K562 (cell line): ENCODE measurements at regions not wholly inside any gene's neighbourhood (a gene's known extent, or its start where the extent isn't known, plus 50 kb on each side); places are given as distances from the start of the nearest gene placed in this dataset.

Source experiments
- ATAC-seq: fragments of 200-7000 bp; cut with Tn5 transposase; 3 replicates; pipeline ENCODE4 v1.9.1; 2020; ENCODE audit warnings: moderate library complexity
- BruUV-seq: library from RNA; stranded (reverse); fragments of 400-500 nt; replicated peaks from 2 replicates; lab custom pipeline; 2021; lab: Mats Ljungman, UMichigan
- CTCF ChIA-PET: fragments of 300-600 bp; formaldehyde crosslinking; extraction: SDS; loops from one replicate; lab custom pipeline; 2021; ENCODE audit warnings: low intra/inter-chr PET ratio; lab: Yijun Ruan, JAX
- POLR2A ChIA-PET: fragments of 300-600, 350-650 bp; sonication (Branson Sonifier 250); formaldehyde crosslinking; extraction: SDS; loops from one replicate; lab custom pipeline; 2021; ENCODE audit warnings: antibody characterized with exemption, inconsistent platforms; lab: Yijun Ruan, JAX
- DNase-seq, 4 experiments: peaks; one replicate each; pipeline versions ENCODE4 v3.0.0 to v3.0.0-alpha.2; 2011 to 2018; ENCODE audit warnings: low spot score in 3 of 4, mixed read lengths in 3 of 4; ENCODE audit errors: extremely low read depth in 1 of 4
- FAIRE-seq: peaks from 2 replicates; lab custom pipeline; 2011; peaks lifted over from hg19 to GRCh38; lab: Jason Lieb, UNC
- H2AFZ ChIP-seq: 2 replicates; pipeline ENCODE4 v1.6.0; 2011; ENCODE audit warnings: low read depth, low read length, control low read depth, inconsistent platforms
- H3K27ac ChIP-seq: fragments of 200-600 bp; 3 replicates; pipeline ENCODE4 v1.8.0; 2011; ENCODE audit warnings: low read depth, mild to moderate bottlenecking, control low read depth, inconsistent platforms, low read length, moderate library complexity, mixed read lengths; ENCODE audit errors: extremely low read depth
- H3K27me3 ChIP-seq, 2 experiments: fragments of 300-600 bp in 1 of 2; 2 replicates in 1 of 2; 3 replicates in 1 of 2; pipeline versions ENCODE4 v1.6.0 to v1.8.0; 2011; ENCODE audit warnings: inconsistent platforms in 2 of 2, low read length in 2 of 2, mild to moderate bottlenecking in 1 of 2, mixed read lengths in 1 of 2, moderate library complexity in 1 of 2; ENCODE audit not compliant: control insufficient read depth in 2 of 2, insufficient read depth in 2 of 2
- H3K36me3 ChIP-seq: fragments of 300-600 bp; 3 replicates; pipeline ENCODE4 v1.8.0; 2011; ENCODE audit warnings: mild to moderate bottlenecking, low read length, inconsistent platforms; ENCODE audit not compliant: control insufficient read depth, insufficient read depth
- H3K4me1 ChIP-seq, 2 experiments: fragments of 200-600 bp in 1 of 2; replicated peaks in 1 of 2; 2 replicates in 1 of 2; 3 replicates in 1 of 2; pipeline versions ENCODE4 v1.5.1 to v1.8.0; 2011; ENCODE audit warnings: inconsistent platforms in 2 of 2, low read length in 2 of 2, mild to moderate bottlenecking in 1 of 2, mixed read lengths in 1 of 2, moderate library complexity in 1 of 2; ENCODE audit not compliant: control insufficient read depth in 2 of 2, insufficient read depth in 2 of 2
- H3K4me2 ChIP-seq: 2 replicates; pipeline ENCODE4 v1.6.1; 2011; ENCODE audit warnings: low read length, control low read depth, inconsistent platforms, mixed read lengths; ENCODE audit not compliant: insufficient read depth
- H3K4me3 ChIP-seq: fragments of 200-600 bp; sonication (generic), shearing (Covaris generic); 2 replicates; pipeline ENCODE4 v1.5.1; 2016; ENCODE audit warnings: control low read depth, inconsistent platforms
- H3K79me2 ChIP-seq: fragments of 200-600 bp; 3 replicates; pipeline ENCODE4 v1.8.0; 2011; ENCODE audit warnings: low read length, inconsistent platforms; ENCODE audit not compliant: control insufficient read depth, insufficient read depth
- H3K9ac ChIP-seq, 2 experiments: 2 replicates each; pipeline versions ENCODE4 v1.6.0 to v1.6.1; 2011; ENCODE audit warnings: low read depth in 2 of 2, low read length in 2 of 2, control low read depth in 1 of 2, inconsistent platforms in 1 of 2, mild to moderate bottlenecking in 1 of 2, mixed read lengths in 1 of 2; ENCODE audit not compliant: insufficient read depth in 1 of 2
- H3K9me1 ChIP-seq: one replicate; pipeline ENCODE4 v1.6.0; 2011; ENCODE audit warnings: inconsistent platforms, mild to moderate bottlenecking, low read length, moderate library complexity; ENCODE audit not compliant: control insufficient read depth, insufficient read depth
- H3K9me3 ChIP-seq: replicated peaks from 2 replicates; pipeline ENCODE4 v1.5.1; 2011; ENCODE audit warnings: low read depth, low read length, inconsistent platforms; ENCODE audit not compliant: control insufficient read depth, insufficient read depth
- H4K20me1 ChIP-seq: replicated peaks from 2 replicates; pipeline ENCODE4 v1.6.1; 2011; ENCODE audit warnings: low read length, inconsistent platforms, mixed read lengths; ENCODE audit not compliant: control insufficient read depth, insufficient read depth
- ARID1B ChIP-seq: fragments of 450-650 bp; IDR thresholded peaks from 2 replicates; pipeline ENCODE4 v1.6.1; 2016; ENCODE audit warnings: antibody characterized with exemption, mild to moderate bottlenecking, inconsistent platforms
- CBX3 ChIP-seq, 2 experiments: IDR thresholded peaks; 1 replicate in 1 of 2; 2 replicates in 1 of 2; pipeline ENCODE4 v1.6.1; 2012; ENCODE audit warnings: inconsistent platforms in 2 of 2, low read length in 2 of 2, borderline replicate concordance in 1 of 2, control low read depth in 1 of 2
- CHAMP1 ChIP-seq: fragments of 450-650 bp; IDR thresholded peaks from 2 replicates; pipeline ENCODE4 v1.6.1; 2016; ENCODE audit warnings: mild to moderate bottlenecking
- COPS2 ChIP-seq: fragments of 450-650 bp; conservative IDR thresholded peaks from 2 replicates; pipeline ENCODE4 v1.6.1; 2016; ENCODE audit warnings: mild to moderate bottlenecking, moderate library complexity
- EGR1 ChIP-seq: fragments of 450-650 bp; conservative IDR thresholded peaks from 2 replicates; pipeline ENCODE4 v1.6.1; 2017; ENCODE audit warnings: mild to moderate bottlenecking
- MAFK ChIP-seq: IDR thresholded peaks from 2 replicates; pipeline ENCODE4 v1.6.1; 2011; ENCODE audit warnings: low read length, improper control_type of control experiment
- MLX ChIP-seq, 2 experiments: fragments of 450-650 bp in 1 of 2; sonication (generic) in 1 of 2; formaldehyde crosslinking; conservative IDR thresholded peaks; 2 replicates each; pipeline versions ENCODE4 v1.4.0 to v1.8.1; 2020 to 2022; ENCODE audit warnings: mild to moderate bottlenecking in 1 of 2, missing genetic modification reagents in 1 of 2
- PPARD ChIP-seq: fragments of 250-450 bp; sonication (Bioruptor Pico); IDR thresholded peaks from 2 replicates; pipeline ENCODE4 v1.8.0; 2022; ENCODE audit warnings: inconsistent platforms, mild to moderate bottlenecking, moderate library complexity
- SOX6 ChIP-seq: fragments of 450-650 bp; IDR thresholded peaks from 2 replicates; pipeline ENCODE4 v1.6.1; 2014; ENCODE audit warnings: mild to moderate bottlenecking
- TEAD4 ChIP-seq, 2 experiments: sonication (generic) in 1 of 2; formaldehyde crosslinking in 1 of 2; IDR thresholded peaks; 2 replicates each; pipeline versions ENCODE4 v1.6.1 to v1.8.0; 2012 to 2022; ENCODE audit warnings: borderline replicate concordance in 1 of 2, inconsistent platforms in 1 of 2, low read length in 1 of 2, mild to moderate bottlenecking in 1 of 2, missing genetic modification reagents in 1 of 2
- ZNF280B ChIP-seq: fragments of 250-450 bp; sonication (Bioruptor Pico); IDR thresholded peaks from 2 replicates; pipeline ENCODE4 v1.5.1; 2021; ENCODE audit warnings: mild to moderate bottlenecking
- WGBS: fragments of 100-300 bp; shearing (Covaris generic); methylation state at CpG from one replicate; pipeline ENCODE4 v1.1.6; 2016; ENCODE audit warnings: low coverage, mixed read lengths; ENCODE audit not compliant: insufficient coverage; ENCODE audit errors: missing lambda C conversion rate; 5-methylcytosine and 5-hydroxymethylcytosine counted together
- in situ Hi-C: fragments of 300-500 bp; cut with MboI; formaldehyde crosslinking; loops from 4 replicates; pipeline ENCODE4 v1.15.0; 2018; ENCODE audit warnings: inconsistent platforms, mixed read lengths
- intact Hi-C: fragments of 100-400 bp; cut with micrococcal nuclease; formaldehyde crosslinking; loops from 2 replicates; pipeline ENCODE4 v1.14.2; 2022
- TF ChIP-seq, protein P1 (sequence below): fragments of 450-650 bp; formaldehyde crosslinking; IDR thresholded peaks from 2 replicates; pipeline ENCODE4 v1.4.0; 2020; ENCODE audit warnings: mild to moderate bottlenecking
- TF ChIP-seq, protein P2 (sequence below): sonication (generic); formaldehyde crosslinking; IDR thresholded peaks from 2 replicates; pipeline ENCODE4 v1.8.0; 2022; ENCODE audit warnings: mild to moderate bottlenecking, missing genetic modification reagents, borderline replicate concordance

GRCh38 chr18:22283397-22283796, 114.0 kb downstream of the GATA6 start:
- H3K4me2 ChIP-seq: no peak overlapping the region

More at GRCh38 chr18:22283397-22283796, 114.0 kb downstream of the GATA6 start:
- Histone ChIP-seq H3K79me2 (no peaks in the 10 kb centered on the region), H3K27ac (no peak overlapping the region), H3K27me3 (peaks cover 10 to 15% of the 10 kb centered on the region in 2 experiments; a peak in 4 of 5 replicates), H3K9me3 (no peaks in the 10 kb centered on the region), H4K20me1 (no peaks in the 10 kb centered on the region), H3K4me1 (no peaks in the 10 kb centered on the region), H3K36me3 (no peaks in the 10 kb centered on the region), H3K4me3 (no peak overlapping the region), H2AFZ (no peak overlapping the region), H3K9ac (no peak overlapping the region), H3K9me1 (no peaks in the 10 kb centered on the region)
- CTCF ChIA-PET: no interaction called here
- no peak for ATAC-seq
- intact Hi-C loops (no loop called here), in situ Hi-C loops (no loop called here)
- 5% methylated on average over 3 of the region's 3 CpGs for WGBS
- no TSS peak for BruUV-seq
- POLR2A ChIA-PET: interaction anchor here (2.2 kb wide), 1 partner anchor 11 kb away, joined by 7 read pairs; no protein-coding TSS in a partner anchor
- TF ChIP-seq MAFK: no peak
- TF ChIP-seq, protein P1, sequence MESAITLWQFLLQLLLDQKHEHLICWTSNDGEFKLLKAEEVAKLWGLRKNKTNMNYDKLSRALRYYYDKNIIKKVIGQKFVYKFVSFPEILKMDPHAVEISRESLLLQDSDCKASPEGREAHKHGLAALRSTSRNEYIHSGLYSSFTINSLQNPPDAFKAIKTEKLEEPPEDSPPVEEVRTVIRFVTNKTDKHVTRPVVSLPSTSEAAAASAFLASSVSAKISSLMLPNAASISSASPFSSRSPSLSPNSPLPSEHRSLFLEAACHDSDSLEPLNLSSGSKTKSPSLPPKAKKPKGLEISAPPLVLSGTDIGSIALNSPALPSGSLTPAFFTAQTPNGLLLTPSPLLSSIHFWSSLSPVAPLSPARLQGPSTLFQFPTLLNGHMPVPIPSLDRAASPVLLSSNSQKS (CRISPR knock-in tag): no peak
- TF ChIP-seq PPARD (CRISPR knock-in tag): no peak
- TF ChIP-seq, protein P2, sequence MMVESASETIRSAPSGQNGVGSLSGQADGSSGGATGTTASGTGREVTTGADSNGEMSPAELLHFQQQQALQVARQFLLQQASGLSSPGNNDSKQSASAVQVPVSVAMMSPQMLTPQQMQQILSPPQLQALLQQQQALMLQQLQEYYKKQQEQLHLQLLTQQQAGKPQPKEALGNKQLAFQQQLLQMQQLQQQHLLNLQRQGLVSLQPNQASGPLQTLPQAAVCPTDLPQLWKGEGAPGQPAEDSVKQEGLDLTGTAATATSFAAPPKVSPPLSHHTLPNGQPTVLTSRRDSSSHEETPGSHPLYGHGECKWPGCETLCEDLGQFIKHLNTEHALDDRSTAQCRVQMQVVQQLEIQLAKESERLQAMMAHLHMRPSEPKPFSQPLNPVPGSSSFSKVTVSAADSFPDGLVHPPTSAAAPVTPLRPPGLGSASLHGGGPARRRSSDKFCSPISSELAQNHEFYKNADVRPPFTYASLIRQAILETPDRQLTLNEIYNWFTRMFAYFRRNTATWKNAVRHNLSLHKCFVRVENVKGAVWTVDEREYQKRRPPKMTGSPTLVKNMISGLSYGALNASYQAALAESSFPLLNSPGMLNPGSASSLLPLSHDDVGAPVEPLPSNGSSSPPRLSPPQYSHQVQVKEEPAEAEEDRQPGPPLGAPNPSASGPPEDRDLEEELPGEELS (CRISPR knock-in tag): no peak
- no peak for TF ChIP-seq ARID1B
- no peak for TF ChIP-seq TEAD4 (IDR thresholded peaks at IDR 0.05; ENCODE audit: low read length)
- no peak for TF ChIP-seq TEAD4 (CRISPR knock-in tag; IDR thresholded peaks at IDR 0.05; ENCODE audit: borderline replicate concordance)
- no peak for TF ChIP-seq EGR1
- TF ChIP-seq MLX (CRISPR knock-in tag; conservative IDR thresholded peaks at IDR 0.05): no peak
- TF ChIP-seq SOX6: no peak
- no peak for TF ChIP-seq ZNF280B (CRISPR knock-in tag)
- no peak for TF ChIP-seq CBX3 (IDR thresholded peaks at IDR 0.05; ENCODE audit: borderline replicate concordance in 1 of 2, low read length in 2 of 2)
- no peak for TF ChIP-seq COPS2
- TF ChIP-seq CHAMP1: no peak
- no peak for DNase-seq
- no peak for FAIRE-seq
